Gastrocnemius medialis (tissue), 4 donors: ENCODE measurements at regions not wholly inside any gene's neighbourhood (a gene's known extent, or its start where the extent isn't known, plus 50 kb on each side); places are given as distances from the start of the nearest gene placed in this dataset.

Source experiments
- POLR2A ChIP-seq, 2 donors: fragments of 450-650 bp; IDR thresholded peaks; one replicate each; pipeline ENCODE4 v1.6.1; 2017; ENCODE audit warnings: antibody characterized with exemption in 2 of 2, mild to moderate bottlenecking in 2 of 2, moderate library complexity in 2 of 2
- TF ChIP-seq, protein P1 (sequence below), 5 experiments: fragments of 450-650 bp in 3 of 5; fragments of 200-600 bp in 2 of 5; sonication (generic) in 2 of 5; IDR thresholded peaks in 4 of 5; conservative IDR thresholded peaks in 1 of 5; 1 replicate in 4 of 5; 2 replicates in 1 of 5; pipeline ENCODE4 v1.5.1; 2016 to 2019; ENCODE audit warnings: antibody characterized with exemption in 5 of 5, mild to moderate bottlenecking in 3 of 5, moderate library complexity in 3 of 5

GRCh38 chr2:200746301-200746700 is 65.4 kb upstream of the BZW1 start:
- TF ChIP-seq, protein P1, sequence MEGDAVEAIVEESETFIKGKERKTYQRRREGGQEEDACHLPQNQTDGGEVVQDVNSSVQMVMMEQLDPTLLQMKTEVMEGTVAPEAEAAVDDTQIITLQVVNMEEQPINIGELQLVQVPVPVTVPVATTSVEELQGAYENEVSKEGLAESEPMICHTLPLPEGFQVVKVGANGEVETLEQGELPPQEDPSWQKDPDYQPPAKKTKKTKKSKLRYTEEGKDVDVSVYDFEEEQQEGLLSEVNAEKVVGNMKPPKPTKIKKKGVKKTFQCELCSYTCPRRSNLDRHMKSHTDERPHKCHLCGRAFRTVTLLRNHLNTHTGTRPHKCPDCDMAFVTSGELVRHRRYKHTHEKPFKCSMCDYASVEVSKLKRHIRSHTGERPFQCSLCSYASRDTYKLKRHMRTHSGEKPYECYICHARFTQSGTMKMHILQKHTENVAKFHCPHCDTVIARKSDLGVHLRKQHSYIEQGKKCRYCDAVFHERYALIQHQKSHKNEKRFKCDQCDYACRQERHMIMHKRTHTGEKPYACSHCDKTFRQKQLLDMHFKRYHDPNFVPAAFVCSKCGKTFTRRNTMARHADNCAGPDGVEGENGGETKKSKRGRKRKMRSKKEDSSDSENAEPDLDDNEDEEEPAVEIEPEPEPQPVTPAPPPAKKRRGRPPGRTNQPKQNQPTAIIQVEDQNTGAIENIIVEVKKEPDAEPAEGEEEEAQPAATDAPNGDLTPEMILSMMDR (IDR thresholded peaks at IDR 0.05 in 4 of 5, conservative IDR thresholded peaks at IDR 0.05 in 1 of 5), result no peak
- no peak for TF ChIP-seq POLR2A (IDR thresholded peaks at IDR 0.05)
